ENCODE measurements at regions not wholly inside any gene's neighbourhood (a gene's known extent, or its start where the extent isn't known, plus 50 kb on each side); places are given as distances from the start of the nearest gene placed in this dataset.
"Not testable (repeated sequence)": the region's sequence is repeated elsewhere in the genome, so short reads cannot be mapped to it uniquely, and the experiment has no call there.

DNA sequence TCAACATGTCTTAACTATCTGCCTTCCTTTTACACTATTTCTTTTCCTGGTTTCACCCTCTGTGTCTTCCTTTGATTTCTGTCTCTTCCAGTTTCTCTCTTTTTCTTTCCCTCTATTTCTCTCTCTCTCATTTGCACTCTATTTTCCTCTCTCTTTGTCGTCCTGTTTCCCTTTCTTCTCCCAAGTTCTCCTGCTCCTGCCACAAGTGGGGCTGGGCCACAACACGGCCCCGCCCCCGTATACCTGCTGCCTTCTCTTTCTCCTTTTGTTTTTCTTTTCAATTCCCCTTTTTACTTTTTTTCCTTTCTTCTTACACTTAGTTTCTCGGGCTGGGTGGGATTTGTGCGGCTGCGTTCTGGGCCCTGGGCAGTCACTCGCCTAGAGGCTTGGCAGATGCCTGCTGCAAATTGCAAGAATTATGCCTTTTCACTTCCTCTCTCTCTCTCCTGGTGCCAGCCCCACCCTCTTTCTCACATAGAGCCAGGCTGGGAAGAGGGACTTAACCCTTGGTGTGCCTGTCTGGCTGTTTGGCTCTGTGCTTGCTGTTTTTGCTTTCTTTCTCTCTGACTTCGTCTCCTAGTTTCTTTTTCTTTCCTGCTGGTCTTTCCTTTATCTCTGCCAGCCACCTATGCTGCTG, 2139.4 kb downstream of the TP53TG3F start:
- TF ChIP-seq, protein P1, sequence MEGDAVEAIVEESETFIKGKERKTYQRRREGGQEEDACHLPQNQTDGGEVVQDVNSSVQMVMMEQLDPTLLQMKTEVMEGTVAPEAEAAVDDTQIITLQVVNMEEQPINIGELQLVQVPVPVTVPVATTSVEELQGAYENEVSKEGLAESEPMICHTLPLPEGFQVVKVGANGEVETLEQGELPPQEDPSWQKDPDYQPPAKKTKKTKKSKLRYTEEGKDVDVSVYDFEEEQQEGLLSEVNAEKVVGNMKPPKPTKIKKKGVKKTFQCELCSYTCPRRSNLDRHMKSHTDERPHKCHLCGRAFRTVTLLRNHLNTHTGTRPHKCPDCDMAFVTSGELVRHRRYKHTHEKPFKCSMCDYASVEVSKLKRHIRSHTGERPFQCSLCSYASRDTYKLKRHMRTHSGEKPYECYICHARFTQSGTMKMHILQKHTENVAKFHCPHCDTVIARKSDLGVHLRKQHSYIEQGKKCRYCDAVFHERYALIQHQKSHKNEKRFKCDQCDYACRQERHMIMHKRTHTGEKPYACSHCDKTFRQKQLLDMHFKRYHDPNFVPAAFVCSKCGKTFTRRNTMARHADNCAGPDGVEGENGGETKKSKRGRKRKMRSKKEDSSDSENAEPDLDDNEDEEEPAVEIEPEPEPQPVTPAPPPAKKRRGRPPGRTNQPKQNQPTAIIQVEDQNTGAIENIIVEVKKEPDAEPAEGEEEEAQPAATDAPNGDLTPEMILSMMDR (IDR thresholded peaks at IDR 0.05; ENCODE audit: low read depth, low read length), result no peak
- Histone ChIP-seq H3K4me3 (ENCODE audit: low read depth, low read length) (no peak overlapping the region), H3K36me3 (no peaks in the 10 kb centered on the region), H3K9me3 (no peaks in the 10 kb centered on the region), H3K27me3 (no peaks in the 10 kb centered on the region), H3K4me1 (no peaks in the 10 kb centered on the region)
- no peak for DNase-seq

DNA sequence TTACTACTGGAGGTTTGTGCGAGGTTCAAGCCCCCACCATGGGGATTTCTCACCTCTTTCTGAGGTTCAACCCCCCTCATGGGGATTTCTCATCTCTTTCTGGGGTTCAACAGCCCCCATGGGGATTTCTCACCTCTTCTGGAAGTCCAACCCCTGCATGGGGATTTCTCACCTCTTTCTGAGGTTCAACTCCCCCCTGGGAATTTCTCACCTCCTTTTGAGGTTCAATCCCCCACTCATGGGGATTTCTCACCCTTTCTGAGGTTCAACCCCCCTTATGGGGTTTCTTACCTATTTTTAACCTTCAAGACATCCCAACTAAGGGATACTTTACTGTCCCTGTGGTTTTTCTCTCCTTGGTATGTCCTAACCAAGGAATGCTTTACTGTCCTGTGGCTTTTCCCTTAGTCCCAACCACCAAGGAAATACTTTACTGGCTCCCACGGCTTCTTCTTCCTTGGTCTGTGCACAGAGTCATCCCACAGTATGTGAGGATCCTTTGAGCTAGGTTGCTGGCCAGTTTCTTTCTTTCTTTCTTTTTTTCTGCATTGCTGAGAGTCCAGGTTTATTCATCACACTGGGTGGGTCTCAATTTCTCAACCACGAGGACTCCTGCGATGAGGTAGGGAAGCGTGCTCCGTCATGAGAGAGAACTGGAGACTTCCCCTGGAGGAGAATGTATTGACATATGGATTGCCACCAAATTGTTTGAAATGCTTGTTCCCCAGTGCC, 2140.2 kb downstream of the TP53TG3F start:
- Histone ChIP-seq H3K9me3 (no peaks in the 10 kb centered on the region), H3K4me1 (no peaks in the 10 kb centered on the region), H3K36me3 (no peaks in the 10 kb centered on the region), H3K27me3 (no peaks in the 10 kb centered on the region), H3K4me3 (ENCODE audit: low read depth, low read length) (no peak overlapping the region)
- TF ChIP-seq, protein P1 (IDR thresholded peaks at IDR 0.05; ENCODE audit: low read depth, low read length), result no peak
- no peak for DNase-seq

GRCh38 chr16:35600161-35600555, 2140.7 kb downstream of the TP53TG3F start:
- not testable (repeated sequence) for H3K27me3 ChIP-seq; H3K4me3 ChIP-seq (ENCODE audit: low read depth, low read length); H3K9me3 ChIP-seq; H3K36me3 ChIP-seq; DNase-seq; H3K4me1 ChIP-seq

GRCh38 chr16:35602116-35602515, 2142.7 kb downstream of the TP53TG3F start:
- Histone ChIP-seq H3K36me3 (no peaks in the 10 kb centered on the region), H3K9me3 (no peaks in the 10 kb centered on the region), H3K27me3 (no peaks in the 10 kb centered on the region)

DNA sequence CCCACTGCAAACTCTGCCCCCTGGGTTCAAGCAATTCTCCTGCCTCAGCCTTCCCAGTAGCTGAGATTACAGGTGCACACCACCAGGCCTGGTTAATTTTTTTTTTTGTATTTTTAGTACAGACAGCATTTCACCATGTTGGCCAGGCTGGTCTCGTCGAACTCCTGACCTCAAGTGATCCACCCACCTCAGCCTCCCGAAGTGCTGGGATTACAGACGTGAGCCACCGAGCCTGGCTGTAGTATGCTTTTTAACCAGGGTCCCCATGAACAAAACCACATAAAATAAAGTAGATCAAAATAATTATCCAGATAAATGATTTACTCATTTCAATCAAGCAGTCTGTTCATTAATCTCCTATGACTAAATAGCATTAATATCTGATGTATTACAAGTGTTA, 2144.0 kb downstream of the TP53TG3F start:
- not testable (repeated sequence) for H3K27me3 ChIP-seq; H3K36me3 ChIP-seq; H3K4me3 ChIP-seq (ENCODE audit: low read depth, low read length); H3K9me3 ChIP-seq; DNase-seq; H3K4me1 ChIP-seq

More at GRCh38 chr16:35602116-35602515, 2142.7 kb downstream of the TP53TG3F start:
- TF ChIP-seq, protein P1 (IDR thresholded peaks at IDR 0.05; ENCODE audit: low read depth, low read length), result no peak
- no peaks in the 10 kb centered on the region for H3K4me1 ChIP-seq
- DNase-seq, result no peak
- H3K4me3 ChIP-seq (ENCODE audit: low read depth, low read length), result no peak overlapping the region

GRCh38 chr16:35605921-35606320, 2146.5 kb downstream of the TP53TG3F start:
- Histone ChIP-seq H3K27me3 (no peaks in the 10 kb centered on the region), H3K9me3 (no peaks in the 10 kb centered on the region), H3K4me3 (ENCODE audit: low read depth, low read length) (no peak overlapping the region), H3K36me3 (no peaks in the 10 kb centered on the region), H3K4me1 (no peaks in the 10 kb centered on the region)
- DNase-seq, result no peak
- TF ChIP-seq, protein P1 (IDR thresholded peaks at IDR 0.05; ENCODE audit: low read depth, low read length), result no peak

- not testable (repeated sequence) for H3K4me1 ChIP-seq; DNase-seq; H3K9me3 ChIP-seq; H3K4me3 ChIP-seq (ENCODE audit: low read depth, low read length); H3K27me3 ChIP-seq; H3K36me3 ChIP-seq
Observed at GRCh38 chr16:35614883-35615282, 2155.5 kb downstream of the TP53TG3F start.

- not testable (repeated sequence) for H3K27me3 ChIP-seq; H3K4me1 ChIP-seq; H3K36me3 ChIP-seq; DNase-seq; H3K4me3 ChIP-seq (ENCODE audit: low read depth, low read length); H3K9me3 ChIP-seq
Observed at GRCh38 chr16:35619176-35619575, 2159.8 kb downstream of the TP53TG3F start.
